ENCODE measurements at regions not wholly inside any gene's neighbourhood (a gene's known extent, or its start where the extent isn't known, plus 50 kb on each side); places are given as distances from the start of the nearest gene placed in this dataset.

GRCh38 chr11:129590030-129590752 lies 214.5 kb downstream of the BARX2 start:
- FAIRE-seq (no peak), DNase-seq (ENCODE audit: low spot score in 2 of 2) (no peak)

GRCh38 chr11:129590753-129591475 lies 215.3 kb downstream of the BARX2 start:
- no peak for FAIRE-seq

DNA sequence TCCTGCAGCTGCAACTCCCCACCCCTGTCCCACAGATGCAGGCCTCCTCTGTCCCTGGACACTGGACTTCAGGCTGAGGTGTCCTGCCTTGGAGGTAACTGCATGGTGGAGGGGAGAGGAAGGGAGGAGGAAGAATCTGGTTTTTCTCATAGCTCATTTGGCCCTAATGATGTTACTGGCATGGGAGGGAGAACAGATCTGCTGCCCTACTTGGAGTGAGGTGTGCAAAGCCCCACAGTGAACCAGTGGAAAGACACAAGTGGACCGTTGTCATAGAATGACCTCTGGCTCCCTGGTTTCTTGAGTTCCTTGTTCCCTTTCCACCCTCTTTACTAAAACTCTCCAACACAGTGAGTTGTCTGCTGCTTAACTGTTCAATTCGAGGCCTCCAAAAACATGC lies 215.9 kb downstream of the BARX2 start:
- FAIRE-seq, result no peak
- DNase-seq (ENCODE audit: low spot score in 2 of 2), result no peak

More at GRCh38 chr11:129590753-129591475, 215.3 kb downstream of the BARX2 start:
- DNase-seq (ENCODE audit: low spot score in 2 of 2), result no peak

GRCh38 chr11:129592191-129592590 lies 216.5 kb downstream of the BARX2 start:
- no peak for DNase-seq (ENCODE audit: low spot score in 2 of 2)
- FAIRE-seq, result no peak

- DNase-seq (ENCODE audit: low spot score in 2 of 2) (no peak), FAIRE-seq (no peak)
Measured at GRCh38 chr11:129593098-129593497, 217.4 kb downstream of the BARX2 start.

GRCh38 chr11:129595038-129595962 lies 219.7 kb downstream of the BARX2 start:
- FAIRE-seq, result no peak
- no peak for DNase-seq (ENCODE audit: low spot score in 2 of 2)

DNA sequence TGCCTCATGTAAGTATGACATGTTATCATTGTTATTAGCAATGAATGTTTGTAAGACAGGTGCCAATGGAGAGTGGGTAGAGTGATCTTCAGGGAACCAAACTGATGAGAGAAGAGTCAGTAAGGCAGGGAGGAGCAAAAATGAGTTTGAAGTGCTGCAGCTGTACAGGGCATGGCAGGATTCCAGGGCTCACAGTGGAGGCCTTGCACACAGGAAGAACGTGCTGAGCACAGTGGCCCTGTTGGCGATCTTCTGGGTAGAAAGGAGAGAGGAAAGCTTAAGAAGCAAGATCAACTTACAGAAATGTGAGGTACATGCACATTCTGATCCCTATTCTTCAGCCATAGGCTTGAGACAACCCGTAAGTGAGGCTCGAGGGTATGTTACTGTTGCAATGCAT lies 219.3 kb upstream of the TMEM45B start:
- DNase-seq (ENCODE audit: low spot score in 2 of 2) (no peak), FAIRE-seq (no peak)

DNA sequence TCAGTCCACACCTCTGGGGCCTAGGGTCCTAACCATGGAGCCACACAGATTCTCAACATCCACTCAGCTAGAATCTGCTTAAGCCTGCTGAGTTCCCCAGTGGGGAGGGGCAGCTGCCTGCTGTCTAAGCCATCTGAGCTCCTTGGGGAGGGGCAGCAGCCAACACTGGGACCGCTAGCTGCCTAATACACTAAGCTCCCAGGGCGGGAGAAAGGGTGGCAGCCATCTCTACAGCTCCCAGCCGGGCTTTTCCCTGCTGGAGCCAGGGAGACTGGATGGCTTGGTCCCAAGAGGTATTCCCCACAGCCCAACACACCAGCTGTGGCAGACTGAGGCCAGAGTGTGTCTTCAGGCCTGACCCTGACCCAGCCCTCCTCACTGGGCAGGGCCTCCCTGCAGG lies 217.3 kb upstream of the TMEM45B start:
- no peak for FAIRE-seq
- DNase-seq (ENCODE audit: low spot score in 2 of 2), result no peak

- DNase-seq (ENCODE audit: low spot score in 2 of 2) (no peak), FAIRE-seq (no peak)
Measured at GRCh38 chr11:129605815-129606214, 209.8 kb upstream of the TMEM45B start.

GRCh38 chr11:129608711-129609110 lies 206.9 kb upstream of the TMEM45B start:
- no peak for FAIRE-seq

GRCh38 chr11:129610125-129610524 lies 205.5 kb upstream of the TMEM45B start:
- FAIRE-seq (no peak), DNase-seq (ENCODE audit: low spot score in 2 of 2) (no peak)

More at GRCh38 chr11:129608711-129609110, 206.9 kb upstream of the TMEM45B start:
- DNase-seq (ENCODE audit: low spot score in 2 of 2), result no peak

GRCh38 chr11:129610545-129610944 lies 205.1 kb upstream of the TMEM45B start:
- FAIRE-seq (no peak), DNase-seq (ENCODE audit: low spot score in 2 of 2) (no peak)

DNA sequence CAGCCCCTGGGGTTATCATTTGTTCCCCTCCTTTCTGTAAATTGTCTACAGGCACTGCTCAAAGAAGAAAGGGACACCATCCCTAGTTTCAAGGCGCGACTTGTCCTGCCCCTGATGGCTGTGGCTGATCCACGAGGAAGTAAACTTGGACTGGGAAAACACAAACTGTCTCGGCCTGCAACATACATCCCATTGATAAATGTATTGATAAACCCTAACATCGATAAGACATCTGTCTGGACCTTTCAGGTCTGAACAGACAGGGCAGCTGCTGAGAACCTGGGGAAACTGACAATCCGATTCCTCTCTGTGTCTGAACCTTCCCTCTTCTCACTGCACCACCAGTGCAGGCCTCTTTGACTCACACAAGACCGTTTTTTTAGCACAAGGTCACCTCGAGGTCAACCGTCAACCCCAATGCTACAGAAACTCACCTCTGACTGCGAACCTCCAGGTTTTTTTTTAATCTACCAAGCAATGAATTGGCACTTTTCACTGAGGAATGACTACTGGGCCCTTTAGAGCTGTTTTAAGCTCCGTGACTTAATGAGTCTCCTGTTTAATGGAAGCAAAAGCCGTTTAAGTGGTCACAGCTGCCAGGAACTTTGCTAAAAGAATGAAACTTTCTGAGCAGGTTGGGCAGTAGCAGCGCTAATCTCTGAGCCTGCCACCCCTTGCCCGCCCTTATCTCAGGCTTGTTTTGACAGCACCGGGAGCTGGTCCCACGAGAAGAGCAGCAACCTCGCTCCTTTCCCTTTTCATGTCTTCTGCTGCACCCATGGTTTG lies 203.8 kb upstream of the TMEM45B start:
- DNase-seq (ENCODE audit: low spot score in 2 of 2), result no peak
- FAIRE-seq, result no peak

DNA sequence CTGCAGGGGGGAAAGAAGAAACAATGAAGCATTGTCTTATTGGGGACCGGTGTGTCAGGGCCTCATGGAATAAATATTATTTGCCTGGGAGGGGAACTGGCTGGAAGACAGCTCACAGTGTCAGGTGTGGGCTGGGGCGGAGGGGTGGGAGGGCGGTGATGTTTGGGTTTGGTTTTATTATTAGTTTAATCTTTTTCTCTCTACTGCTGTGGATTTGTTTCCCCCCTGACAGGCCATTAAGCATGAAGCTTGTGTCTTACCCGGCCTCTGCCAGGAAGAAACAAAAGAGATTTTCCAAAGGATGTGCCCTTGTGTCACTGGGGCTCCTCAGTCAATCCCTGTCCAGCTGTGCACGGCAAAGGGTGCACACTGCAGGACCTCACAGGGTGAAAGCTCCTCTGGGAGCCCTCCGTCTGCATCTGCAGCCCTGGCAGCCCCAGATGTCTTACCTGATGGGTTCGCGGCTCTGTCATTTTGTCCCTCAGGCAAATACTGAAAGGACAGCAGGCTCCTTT lies 203.1 kb upstream of the TMEM45B start:
- FAIRE-seq (no peak), DNase-seq (ENCODE audit: low spot score in 2 of 2) (no peak)

- no peak for DNase-seq (ENCODE audit: low spot score in 2 of 2)
- no peak for FAIRE-seq
Measured at GRCh38 chr11:129613071-129613470, 202.6 kb upstream of the TMEM45B start.

GRCh38 chr11:129614256-129614944 lies 201.2 kb upstream of the TMEM45B start:
- DNase-seq (ENCODE audit: low spot score in 2 of 2) (no peak), FAIRE-seq (no peak)

- FAIRE-seq (no peak), DNase-seq (ENCODE audit: low spot score in 2 of 2) (no peak)
Measured at GRCh38 chr11:129618046-129618569, 197.5 kb upstream of the TMEM45B start.

DNA sequence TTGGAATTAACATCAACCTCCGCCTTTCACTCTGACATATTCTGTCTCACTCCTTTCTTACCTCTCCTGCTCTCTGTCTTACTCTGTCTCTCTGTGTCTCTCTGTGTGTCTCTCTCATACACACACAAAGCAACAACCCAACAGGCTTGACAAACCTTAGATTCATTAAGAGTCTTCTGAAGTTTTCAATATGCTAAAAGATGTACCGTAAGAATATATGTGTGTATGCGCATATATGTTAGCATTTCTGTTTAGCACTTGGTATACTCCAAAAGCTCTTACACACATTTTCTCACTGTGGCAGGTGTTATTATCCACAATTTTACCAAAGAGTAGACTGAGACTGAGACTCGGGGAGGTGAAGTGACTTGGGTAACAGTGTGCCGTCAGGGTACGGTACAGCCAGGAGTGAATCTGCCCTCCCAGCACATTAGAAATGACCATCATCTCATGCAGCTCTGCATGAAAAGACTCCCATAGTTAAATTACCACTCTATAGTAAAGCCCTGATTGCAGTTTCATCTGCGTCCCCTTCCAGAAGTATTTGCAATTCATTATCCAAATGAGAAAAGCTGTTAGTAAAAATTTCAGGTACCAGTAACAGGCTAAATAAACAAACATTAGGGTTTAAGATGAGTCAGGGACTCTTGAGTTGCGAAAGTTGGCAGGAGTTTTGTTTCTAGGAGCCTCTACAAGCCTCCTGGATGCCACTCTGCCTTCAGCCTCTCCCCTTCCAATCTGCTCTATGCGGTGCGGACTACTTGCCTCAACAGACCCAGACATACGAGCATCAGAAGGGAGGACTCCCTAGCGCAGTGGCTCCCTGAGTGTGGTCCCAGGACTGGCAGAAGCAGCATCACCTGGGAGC lies 195.2 kb upstream of the TMEM45B start:
- no peak for DNase-seq (ENCODE audit: low spot score in 2 of 2)
- no peak for FAIRE-seq

Measured in frontal cortex (tissue), 3 donors.